GM12892 (cell line): ENCODE measurements at regions not wholly inside any gene's neighbourhood (a gene's known extent, or its start where the extent isn't known, plus 50 kb on each side); places are given as distances from the start of the nearest gene placed in this dataset.

Experiments used
- DNase-seq: peaks from one replicate; pipeline ENCODE4 v3.0.0; 2011; ENCODE audit not compliant: insufficient read length
- FAIRE-seq: peaks from 2 replicates; lab custom pipeline; 2011; peaks lifted over from hg19 to GRCh38; lab: Jason Lieb, UNC
- POLR2A ChIP-seq: IDR thresholded peaks from 2 replicates; pipeline ENCODE4 v1.6.1; 2011; ENCODE audit warnings: low read depth, low read length, control low read depth
- POLR2AphosphoS5 ChIP-seq: IDR thresholded peaks from 2 replicates; pipeline ENCODE4 v1.6.1; 2011; ENCODE audit warnings: low read depth, low read length, control low read depth
- TAF1 ChIP-seq: IDR thresholded peaks from 2 replicates; pipeline ENCODE4 v1.6.1; 2011; ENCODE audit warnings: low read depth, mild to moderate bottlenecking, control low read depth, low read length, borderline replicate concordance

- no peak for FAIRE-seq
- TF ChIP-seq POLR2A (no peak), POLR2AphosphoS5 (no peak)
These were observed 276.9 kb downstream of the UQCRFS1 start for GRCh38 chr19:28936001-28936400.

GRCh38 chr19:28934631-28935030 is 278.3 kb downstream of the UQCRFS1 start:
- FAIRE-seq, result no peak
- DNase-seq, result no peak

More at GRCh38 chr19:28936001-28936400, 276.9 kb downstream of the UQCRFS1 start:
- no peak for DNase-seq

GRCh38 chr19:28933039-28933438 is 279.9 kb downstream of the UQCRFS1 start:
- FAIRE-seq (no peak), DNase-seq (no peak)
- TF ChIP-seq POLR2A (no peak), TAF1 (no peak), POLR2AphosphoS5 (no peak)

More at GRCh38 chr19:28934631-28935030, 278.3 kb downstream of the UQCRFS1 start:
- TF ChIP-seq POLR2A, result no peak
- TF ChIP-seq TAF1, result no peak
- TF ChIP-seq POLR2AphosphoS5, result no peak

GRCh38 chr19:28932446-28932845 is 280.5 kb downstream of the UQCRFS1 start:
- no peak for DNase-seq

GRCh38 chr19:28929006-28929405 is 283.9 kb downstream of the UQCRFS1 start:
- FAIRE-seq (no peak), DNase-seq (no peak)
- TF ChIP-seq POLR2A (no peak), POLR2AphosphoS5 (no peak), TAF1 (no peak)

More at GRCh38 chr19:28932446-28932845, 280.5 kb downstream of the UQCRFS1 start:
- TF ChIP-seq POLR2A (no peak), TAF1 (no peak), POLR2AphosphoS5 (no peak)
- FAIRE-seq, result no peak

GRCh38 chr19:28927456-28927855 is 285.5 kb downstream of the UQCRFS1 start:
- DNase-seq (no peak), FAIRE-seq (no peak)
- no peak for TF ChIP-seq TAF1

GRCh38 chr19:28920269-28921066 is 292.5 kb downstream of the UQCRFS1 start:
- FAIRE-seq, result no peak
- TF ChIP-seq POLR2AphosphoS5 (no peak), TAF1 (no peak), POLR2A (no peak)

GRCh38 chr19:28917621-28918020 is 295.3 kb downstream of the UQCRFS1 start:
- FAIRE-seq (no peak), DNase-seq (no peak)
- TF ChIP-seq POLR2AphosphoS5, result no peak
- no peak for TF ChIP-seq TAF1
- TF ChIP-seq POLR2A, result no peak

More at GRCh38 chr19:28920269-28921066, 292.5 kb downstream of the UQCRFS1 start:
- no peak for DNase-seq

GRCh38 chr19:28915737-28916460 is 297.1 kb downstream of the UQCRFS1 start:
- no peak for FAIRE-seq
- no peak for DNase-seq
- TF ChIP-seq POLR2AphosphoS5, result no peak
- no peak for TF ChIP-seq POLR2A
- TF ChIP-seq TAF1, result no peak

GRCh38 chr19:28915202-28915601 is 297.7 kb downstream of the UQCRFS1 start:
- no peak for FAIRE-seq
- no peak for DNase-seq
- TF ChIP-seq POLR2AphosphoS5 (no peak), POLR2A (no peak), TAF1 (no peak)

- TF ChIP-seq POLR2A (no peak), TAF1 (no peak), POLR2AphosphoS5 (no peak)
- no peak for DNase-seq
- FAIRE-seq, result no peak
These were observed 298.8 kb downstream of the UQCRFS1 start for GRCh38 chr19:28914173-28914572.

- no peak for TF ChIP-seq POLR2A
- no peak for TF ChIP-seq TAF1
- no peak for TF ChIP-seq POLR2AphosphoS5
- FAIRE-seq, result no peak
- DNase-seq, result no peak
These were observed 299.3 kb downstream of the UQCRFS1 start for GRCh38 chr19:28913626-28914025.
